ENCODE measurements at regions not wholly inside any gene's neighbourhood (a gene's known extent, or its start where the extent isn't known, plus 50 kb on each side); places are given as distances from the start of the nearest gene placed in this dataset.
"Not testable (repeated sequence)": the region's sequence is repeated elsewhere in the genome, so short reads cannot be mapped to it uniquely, and the experiment has no call there.

GRCh38 chr17:15836991-15837390, 104.9 kb downstream of the TBC1D26 start:
- not testable (repeated sequence) for TF ChIP-seq CTCF (conservative IDR thresholded peaks at IDR 0.05 in 1 of 2, IDR thresholded peaks at IDR 0.05 in 1 of 2; ENCODE audit: low read depth in 1 of 2, low read length in 2 of 2); EZH2 (IDR thresholded peaks at IDR 0.05; ENCODE audit: low read length, missing control alignments)

All from fibroblast of lung (primary cell).